ENCODE measurements at regions not wholly inside any gene's neighbourhood (a gene's known extent, or its start where the extent isn't known, plus 50 kb on each side); places are given as distances from the start of the nearest gene placed in this dataset.

GRCh38 chr6:15077961-15078360 is 167.9 kb upstream of the JARID2 start:
- DNase-seq (ENCODE audit: low read depth, low spot score): no peak
- no peaks in the 10 kb centered on the region for H3K9me3 ChIP-seq (ENCODE audit: control insufficient read depth in 1 of 2, insufficient read depth in 1 of 2, low read depth in 1 of 2, low read length in 2 of 2)
- no peaks in the 10 kb centered on the region for H3K9me2 ChIP-seq (ENCODE audit: insufficient read depth)
- no peak overlapping the region for H3K4me2 ChIP-seq (ENCODE audit: low read length)
- H3K36me3 ChIP-seq (ENCODE audit: control insufficient read depth in 1 of 2, insufficient read depth in 2 of 2, low read length in 2 of 2): no peaks in the 10 kb centered on the region
- no peaks in the 10 kb centered on the region; a peak in 1 of 4 replicates for H3K4me1 ChIP-seq (ENCODE audit: control insufficient read depth in 1 of 2, insufficient read depth in 2 of 2, low read length in 2 of 2)
- no peak overlapping the region for H3K27ac ChIP-seq (ENCODE audit: low read depth, low read length)
- no peaks in the 10 kb centered on the region for H3K79me2 ChIP-seq (ENCODE audit: insufficient read depth, low read length)
- intact Hi-C loops (cut with micrococcal nuclease): no loop called here
- ChIA-PET POLR2A (no interaction called here), CTCF (no interaction called here), RAD21 (ENCODE audit: low non-redundant PET in 1 of 2, low total read pairs in 2 of 2, uncharacterized antibody in 2 of 2, unreplicated experiment in 2 of 2) (no interaction called here)
- H3K27me3 ChIP-seq (ENCODE audit: insufficient read depth, low read length): no peaks in the 10 kb centered on the region
- no peak overlapping the region for H3K9ac ChIP-seq (ENCODE audit: low read length)
- TF ChIP-seq CBX3 (IDR thresholded peaks at IDR 0.05; ENCODE audit: low read depth) (no peak), ZNF274 (IDR thresholded peaks at IDR 0.05; ENCODE audit: low read depth, low read length) (no peak), CEBPB (IDR thresholded peaks at IDR 0.05; ENCODE audit: low read depth) (no peak), ZBTB33 (IDR thresholded peaks at IDR 0.05; ENCODE audit: extremely low read depth, insufficient replicate concordance, low read length) (no peak), YY1 (IDR thresholded peaks at IDR 0.05; ENCODE audit: extremely low read depth, insufficient replicate concordance, low read depth, low read length) (no peak), EZH2phosphoT487 (IDR thresholded peaks at IDR 0.05; ENCODE audit: borderline replicate concordance) (no peak), RAD21 (IDR thresholded peaks at IDR 0.05; ENCODE audit: low read depth) (no peak), MAX (IDR thresholded peaks at IDR 0.05) (no peak), ELF1 (IDR thresholded peaks at IDR 0.05; ENCODE audit: borderline replicate concordance, low read depth) (no peak), POLR2AphosphoS5 (IDR thresholded peaks at IDR 0.05; ENCODE audit: low read depth, low read length) (no peak), POLR2A (IDR thresholded peaks at IDR 0.05; ENCODE audit: borderline replicate concordance, extremely low read depth, insufficient read depth, insufficient read length) (no peak), SRF (IDR thresholded peaks at IDR 0.05; ENCODE audit: low read depth) (no peak)
- no peak overlapping the region for H3K4me3 ChIP-seq (replicated peaks in 1 of 2; ENCODE audit: low read depth in 1 of 2, low read length in 2 of 2)
- H4K20me1 ChIP-seq (ENCODE audit: insufficient read depth): no peaks in the 10 kb centered on the region
- ATAC-seq: no peak
- no TSS peak for BruUV-seq (replicated peaks)
- H2AFZ ChIP-seq (ENCODE audit: low read depth, low read length, poor library complexity, severe bottlenecking): no peak overlapping the region

Data from HCT116 (cell line).